Trophoblast cell (in vitro differentiated cells and primary cell): ENCODE measurements at regions not wholly inside any gene's neighbourhood (a gene's known extent, or its start where the extent isn't known, plus 50 kb on each side); places are given as distances from the start of the nearest gene placed in this dataset.

Source experiments
- DNase-seq, 2 donors: peaks; one replicate each; pipeline ENCODE4 v3.0.0-alpha.2; 2016
- H2AFZ ChIP-seq: 2 replicates; pipeline ENCODE4 v1.6.1; 2013; ENCODE audit warnings: low read length, moderate library complexity, mild to moderate bottlenecking; ENCODE audit not compliant: insufficient read depth, poor library complexity
- H2AK5ac ChIP-seq: 2 replicates; pipeline ENCODE4 v1.6.1; 2013; ENCODE audit warnings: mild to moderate bottlenecking, low read length
- H2BK120ac ChIP-seq: 2 replicates; pipeline ENCODE4 v1.6.1; 2013; ENCODE audit warnings: low read length, mild to moderate bottlenecking, moderate library complexity; ENCODE audit not compliant: insufficient read depth, poor library complexity
- H2BK12ac ChIP-seq: 2 replicates; pipeline ENCODE4 v1.6.1; 2013; ENCODE audit warnings: mild to moderate bottlenecking, low read length, moderate library complexity
- H2BK5ac ChIP-seq: 2 replicates; pipeline ENCODE4 v1.6.1; 2013; ENCODE audit warnings: low read length, low read depth, moderate library complexity, mild to moderate bottlenecking; ENCODE audit not compliant: poor library complexity
- H3K14ac ChIP-seq: 2 replicates; pipeline ENCODE4 v1.6.1; 2013; ENCODE audit warnings: mild to moderate bottlenecking, low read length
- H3K18ac ChIP-seq: 2 replicates; pipeline ENCODE4 v1.6.1; 2013; ENCODE audit warnings: mild to moderate bottlenecking, low read length
- H3K23ac ChIP-seq: 2 replicates; pipeline ENCODE4 v1.6.1; 2013; ENCODE audit warnings: low read length
- H3K27ac ChIP-seq: 2 replicates; pipeline ENCODE4 v1.5.1; 2013; ENCODE audit warnings: low read depth, mild to moderate bottlenecking, inconsistent platforms, low read length, moderate library complexity
- H3K27me3 ChIP-seq: 2 replicates; pipeline ENCODE4 v1.6.1; 2013; ENCODE audit warnings: inconsistent platforms, mild to moderate bottlenecking, low read length, moderate library complexity; ENCODE audit not compliant: insufficient read depth
- H3K36me3 ChIP-seq, 2 experiments: 1 replicate in 1 of 2; 2 replicates in 1 of 2; pipeline ENCODE4 v1.6.1; 2013; ENCODE audit warnings: low read length in 2 of 2, mild to moderate bottlenecking in 2 of 2, moderate library complexity in 1 of 2; ENCODE audit not compliant: insufficient read depth in 2 of 2, control insufficient read depth in 1 of 2
- H3K4ac ChIP-seq: 2 replicates; pipeline ENCODE4 v1.6.1; 2013; ENCODE audit warnings: low read depth, mild to moderate bottlenecking, low read length, moderate library complexity
- H3K4me1 ChIP-seq, 2 experiments: 1 replicate in 1 of 2; 2 replicates in 1 of 2; pipeline ENCODE4 v1.6.1; 2013; ENCODE audit warnings: low read length in 2 of 2, mild to moderate bottlenecking in 2 of 2, moderate library complexity in 1 of 2; ENCODE audit not compliant: insufficient read depth in 2 of 2, control insufficient read depth in 1 of 2
- H3K4me2 ChIP-seq: 2 replicates; pipeline ENCODE4 v1.6.1; 2013; ENCODE audit warnings: inconsistent platforms, mild to moderate bottlenecking, low read length, moderate library complexity
- H3K4me3 ChIP-seq: 2 replicates; pipeline ENCODE4 v1.5.1; 2013; ENCODE audit warnings: mild to moderate bottlenecking, low read depth, low read length, inconsistent platforms
- H3K79me1 ChIP-seq: one replicate; pipeline ENCODE4 v1.6.1; 2013; ENCODE audit warnings: low read length
- H3K79me2 ChIP-seq: 2 replicates; pipeline ENCODE4 v1.6.1; 2013; ENCODE audit warnings: low read length, mild to moderate bottlenecking; ENCODE audit not compliant: control insufficient read depth, insufficient read depth, poor library complexity
- H3K9ac ChIP-seq: 2 replicates; pipeline ENCODE4 v1.6.1; 2013; ENCODE audit warnings: mild to moderate bottlenecking, low read length
- H3K9me3 ChIP-seq: 2 replicates; pipeline ENCODE4 v1.6.1; 2013; ENCODE audit warnings: low read depth, mild to moderate bottlenecking, control low read depth, inconsistent platforms, low read length; ENCODE audit not compliant: insufficient read depth
- H4K12ac ChIP-seq: 2 replicates; pipeline ENCODE4 v1.6.1; 2013; ENCODE audit warnings: low read depth, mild to moderate bottlenecking, low read length, moderate library complexity
- H4K8ac ChIP-seq: 2 replicates; pipeline ENCODE4 v1.6.1; 2013; ENCODE audit warnings: low read depth, mild to moderate bottlenecking, low read length, moderate library complexity
- H4K91ac ChIP-seq: one replicate; pipeline ENCODE4 v1.6.1; 2013; ENCODE audit warnings: low read depth, mild to moderate bottlenecking, low read length, moderate library complexity
- WGBS: extraction: QIAGEN DNeasy Blood & Tissue Kit; methylation state at CpG from one replicate; pipeline ENCODE4 v1.1.7; 2013; ENCODE audit warnings: missing lambda C conversion rate; ENCODE audit not compliant: insufficient read length, insufficient coverage; ENCODE audit errors: extremely low coverage; 5-methylcytosine and 5-hydroxymethylcytosine counted together

GRCh38 chr4:111449657-111450056, 695.6 kb upstream of the FAM241A start:
- H4K12ac ChIP-seq = no peak overlapping the region
- no peak overlapping the region for H4K91ac ChIP-seq
- H3K27me3 ChIP-seq = no peaks in the 10 kb centered on the region
- no peaks in the 10 kb centered on the region for H3K79me2 ChIP-seq
- no peak overlapping the region for H3K27ac ChIP-seq
- H3K14ac ChIP-seq = no peak overlapping the region
- no peak overlapping the region for H4K8ac ChIP-seq
- no peak overlapping the region for H3K18ac ChIP-seq
- no peak overlapping the region for H3K4me3 ChIP-seq
- H3K4ac ChIP-seq = no peak overlapping the region
- DNase-seq = no peak
- no peak overlapping the region for H2BK5ac ChIP-seq
- no peaks in the 10 kb centered on the region for H3K4me1 ChIP-seq
- no CpG with 5 or more reads among the region's 1 CpG for WGBS
- no peak overlapping the region for H3K9ac ChIP-seq
- no peak overlapping the region for H2AFZ ChIP-seq
- no peaks in the 10 kb centered on the region for H3K36me3 ChIP-seq
- H3K4me2 ChIP-seq = no peak overlapping the region
- no peak overlapping the region for H2AK5ac ChIP-seq
- no peaks in the 10 kb centered on the region for H3K9me3 ChIP-seq
- no peak overlapping the region for H2BK12ac ChIP-seq
- no peak overlapping the region for H2BK120ac ChIP-seq
- H3K23ac ChIP-seq = no peak overlapping the region
- H3K79me1 ChIP-seq = no peaks in the 10 kb centered on the region

- H3K27ac ChIP-seq = no peak overlapping the region
- H3K9me3 ChIP-seq = no peaks in the 10 kb centered on the region
- no peak overlapping the region for H3K4me3 ChIP-seq
- H2BK12ac ChIP-seq = no peak overlapping the region
- no peak overlapping the region for H2BK5ac ChIP-seq
- no peak overlapping the region for H4K12ac ChIP-seq
- H3K4ac ChIP-seq = no peak overlapping the region
- no peak overlapping the region for H2AFZ ChIP-seq
- H3K4me2 ChIP-seq = no peak overlapping the region
- H3K4me1 ChIP-seq = peaks cover 0 to 3% of the 10 kb centered on the region in 2 experiments
- DNase-seq = no peak
- no peaks in the 10 kb centered on the region for H3K79me1 ChIP-seq
- H3K27me3 ChIP-seq = no peaks in the 10 kb centered on the region
- no peak overlapping the region for H2AK5ac ChIP-seq
- H2BK120ac ChIP-seq = no peak overlapping the region
- H3K79me2 ChIP-seq = no peaks in the 10 kb centered on the region
- no peak overlapping the region for H3K23ac ChIP-seq
- H4K8ac ChIP-seq = no peak overlapping the region
- H3K9ac ChIP-seq = no peak overlapping the region
- no peaks in the 10 kb centered on the region for H3K36me3 ChIP-seq
- H3K14ac ChIP-seq = no peak overlapping the region
- no peak overlapping the region for H3K18ac ChIP-seq
- no peak overlapping the region for H4K91ac ChIP-seq
Observed at GRCh38 chr4:111450867-111451266, 694.4 kb upstream of the FAM241A start.

GRCh38 chr4:111453216-111453615, 692.0 kb upstream of the FAM241A start:
- H2BK5ac ChIP-seq = no peak overlapping the region
- no peak overlapping the region for H2BK12ac ChIP-seq
- no peak overlapping the region for H3K9ac ChIP-seq

GRCh38 chr4:111454961-111455360, 690.3 kb upstream of the FAM241A start:
- Histone ChIP-seq H2BK12ac (no peak overlapping the region), H3K4me3 (no peak overlapping the region), H3K27me3 (no peaks in the 10 kb centered on the region), H3K4me2 (no peak overlapping the region), H3K79me1 (no peaks in the 10 kb centered on the region), H3K79me2 (no peaks in the 10 kb centered on the region), H3K9me3 (no peaks in the 10 kb centered on the region), H3K4ac (no peak overlapping the region), H3K14ac (no peak overlapping the region), H3K18ac (no peak overlapping the region), H3K4me1 (peaks cover 0 to 3% of the 10 kb centered on the region in 2 experiments), H3K27ac (no peak overlapping the region), H4K91ac (no peak overlapping the region), H4K12ac (no peak overlapping the region), H3K23ac (no peak overlapping the region), H2BK120ac (no peak overlapping the region), H2AK5ac (no peak overlapping the region), H2BK5ac (no peak overlapping the region), H3K9ac (no peak overlapping the region), H4K8ac (no peak overlapping the region), H2AFZ (no peak overlapping the region), H3K36me3 (no peaks in the 10 kb centered on the region)
- WGBS = no CpG with 5 or more reads among the region's 4 CpGs
- DNase-seq = no peak

More at GRCh38 chr4:111453216-111453615, 692.0 kb upstream of the FAM241A start:
- H2AFZ ChIP-seq = no peak overlapping the region
- H3K18ac ChIP-seq = no peak overlapping the region
- H2BK120ac ChIP-seq = no peak overlapping the region
- H4K12ac ChIP-seq = no peak overlapping the region
- H3K27ac ChIP-seq = no peak overlapping the region
- no peaks in the 10 kb centered on the region for H3K36me3 ChIP-seq
- no peaks in the 10 kb centered on the region for H3K79me1 ChIP-seq
- no peak overlapping the region for H4K8ac ChIP-seq
- H4K91ac ChIP-seq = no peak overlapping the region
- H3K4me2 ChIP-seq = no peak overlapping the region
- H3K14ac ChIP-seq = no peak overlapping the region
- H3K27me3 ChIP-seq = no peaks in the 10 kb centered on the region
- H3K4me1 ChIP-seq = peaks cover 0 to 3% of the 10 kb centered on the region in 2 experiments
- no peaks in the 10 kb centered on the region for H3K79me2 ChIP-seq
- no peak overlapping the region for H3K23ac ChIP-seq
- no peak overlapping the region for H2AK5ac ChIP-seq
- no peaks in the 10 kb centered on the region for H3K9me3 ChIP-seq
- no peak for DNase-seq
- no peak overlapping the region for H3K4me3 ChIP-seq
- no peak overlapping the region for H3K4ac ChIP-seq
